ENCODE measurements at regions not wholly inside any gene's neighbourhood (a gene's known extent, or its start where the extent isn't known, plus 50 kb on each side); places are given as distances from the start of the nearest gene placed in this dataset.

DNA sequence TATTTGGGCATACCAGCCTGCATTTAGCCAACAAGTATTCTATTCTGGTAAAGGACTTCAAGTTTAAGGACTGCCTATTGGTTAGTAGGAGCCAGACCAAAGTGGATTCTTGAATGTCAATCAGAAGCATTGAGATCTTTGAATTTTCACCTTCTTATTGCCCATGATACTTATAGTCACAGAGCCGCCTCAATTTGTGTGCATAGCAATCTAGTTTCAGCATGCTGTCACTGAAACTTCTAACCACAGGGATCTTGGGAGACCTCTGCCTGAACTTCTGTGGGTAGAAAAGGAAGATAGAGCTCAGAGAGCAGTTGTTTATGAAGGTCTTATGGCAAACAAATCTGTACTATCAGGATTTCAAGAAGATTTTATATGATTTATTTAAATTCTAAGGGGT is 501.4 kb upstream of the USP24 start:
- H3K36me3 ChIP-seq (replicated peaks) = no peaks in the 10 kb centered on the region
- H3K4me3 ChIP-seq (ENCODE audit: low read depth, low read length) = no peak overlapping the region
- peak overlapping the region; percentile 55 for H3K27ac ChIP-seq
- peak; percentile 67 for DNase-seq
- TF ChIP-seq, protein P1, sequence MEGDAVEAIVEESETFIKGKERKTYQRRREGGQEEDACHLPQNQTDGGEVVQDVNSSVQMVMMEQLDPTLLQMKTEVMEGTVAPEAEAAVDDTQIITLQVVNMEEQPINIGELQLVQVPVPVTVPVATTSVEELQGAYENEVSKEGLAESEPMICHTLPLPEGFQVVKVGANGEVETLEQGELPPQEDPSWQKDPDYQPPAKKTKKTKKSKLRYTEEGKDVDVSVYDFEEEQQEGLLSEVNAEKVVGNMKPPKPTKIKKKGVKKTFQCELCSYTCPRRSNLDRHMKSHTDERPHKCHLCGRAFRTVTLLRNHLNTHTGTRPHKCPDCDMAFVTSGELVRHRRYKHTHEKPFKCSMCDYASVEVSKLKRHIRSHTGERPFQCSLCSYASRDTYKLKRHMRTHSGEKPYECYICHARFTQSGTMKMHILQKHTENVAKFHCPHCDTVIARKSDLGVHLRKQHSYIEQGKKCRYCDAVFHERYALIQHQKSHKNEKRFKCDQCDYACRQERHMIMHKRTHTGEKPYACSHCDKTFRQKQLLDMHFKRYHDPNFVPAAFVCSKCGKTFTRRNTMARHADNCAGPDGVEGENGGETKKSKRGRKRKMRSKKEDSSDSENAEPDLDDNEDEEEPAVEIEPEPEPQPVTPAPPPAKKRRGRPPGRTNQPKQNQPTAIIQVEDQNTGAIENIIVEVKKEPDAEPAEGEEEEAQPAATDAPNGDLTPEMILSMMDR (IDR thresholded peaks at IDR 0.05; ENCODE audit: low read depth, low read length, missing control alignments) = no peak
- in situ Hi-C loops (cut with HindIII; ENCODE audit: low pct_ligation_motif_present, low sequenced_read_pairs) = no loop called here
- no peaks in the 10 kb centered on the region for H3K27me3 ChIP-seq (replicated peaks)

DNA sequence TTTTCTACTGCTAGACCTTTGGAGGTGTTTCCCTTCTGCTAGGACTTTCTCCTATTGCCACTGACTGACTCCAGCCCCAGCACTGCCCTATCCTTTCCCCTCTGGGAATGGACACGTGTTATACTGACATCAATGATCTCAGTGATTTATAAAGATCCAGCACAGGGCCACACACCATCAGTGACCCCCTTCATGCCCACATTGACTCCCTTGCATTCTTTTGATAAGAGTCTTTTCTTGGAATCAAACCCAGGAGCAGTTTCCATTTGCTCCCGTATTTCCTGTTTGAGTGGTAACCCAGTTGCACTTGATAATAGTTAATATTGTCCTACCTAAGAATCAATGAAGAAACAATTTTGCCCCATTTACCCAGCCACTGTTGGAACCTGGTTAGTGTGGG is 501.0 kb upstream of the USP24 start:
- Histone ChIP-seq H3K4me3 (ENCODE audit: low read depth, low read length) (no peak overlapping the region), H3K36me3 (replicated peaks) (no peaks in the 10 kb centered on the region), H3K27me3 (replicated peaks) (no peaks in the 10 kb centered on the region), H3K27ac (peak overlapping the region; percentile 55)
- TF ChIP-seq, protein P1 (IDR thresholded peaks at IDR 0.05; ENCODE audit: low read depth, low read length, missing control alignments) = no peak
- no peak for DNase-seq
- in situ Hi-C loops (cut with HindIII; ENCODE audit: low pct_ligation_motif_present, low sequenced_read_pairs) = no loop called here

- Histone ChIP-seq H3K4me3 (ENCODE audit: low read depth, low read length) (no peak overlapping the region), H3K27me3 (replicated peaks) (no peaks in the 10 kb centered on the region), H3K27ac (no peak overlapping the region), H3K36me3 (replicated peaks) (no peaks in the 10 kb centered on the region)
- TF ChIP-seq, protein P1 (IDR thresholded peaks at IDR 0.05; ENCODE audit: low read depth, low read length, missing control alignments) = no peak
- DNase-seq = no peak
- in situ Hi-C loops (cut with HindIII; ENCODE audit: low pct_ligation_motif_present, low sequenced_read_pairs) = no loop called here
Observed at GRCh38 chr1:55714230-55714629, 499.1 kb upstream of the USP24 start.

DNA sequence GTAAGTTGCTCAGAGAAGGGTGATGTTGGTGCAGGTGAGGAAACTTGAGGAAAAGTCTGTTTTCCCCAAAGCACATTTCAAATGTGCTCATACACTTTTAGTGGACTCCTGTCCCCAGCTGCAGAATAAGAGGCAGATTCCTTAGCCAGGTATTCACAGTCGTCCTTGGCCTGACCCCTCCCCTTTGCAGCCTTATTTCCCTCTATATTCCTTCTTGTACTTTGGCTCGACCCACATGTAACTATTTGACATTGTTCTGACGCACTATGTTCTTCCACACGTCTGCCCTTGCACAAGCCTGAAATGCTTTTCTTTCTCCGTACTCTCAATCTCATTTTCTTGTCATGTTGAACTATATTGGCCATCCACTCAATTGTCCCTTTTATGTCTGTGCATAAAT is 498.4 kb upstream of the USP24 start:
- Histone ChIP-seq H3K27me3 (replicated peaks) (no peaks in the 10 kb centered on the region), H3K27ac (no peak overlapping the region), H3K4me3 (ENCODE audit: low read depth, low read length) (no peak overlapping the region), H3K36me3 (replicated peaks) (no peaks in the 10 kb centered on the region)
- in situ Hi-C loops (cut with HindIII; ENCODE audit: low pct_ligation_motif_present, low sequenced_read_pairs) = no loop called here
- TF ChIP-seq, protein P1 (IDR thresholded peaks at IDR 0.05; ENCODE audit: low read depth, low read length, missing control alignments) = no peak
- DNase-seq = no peak

DNA sequence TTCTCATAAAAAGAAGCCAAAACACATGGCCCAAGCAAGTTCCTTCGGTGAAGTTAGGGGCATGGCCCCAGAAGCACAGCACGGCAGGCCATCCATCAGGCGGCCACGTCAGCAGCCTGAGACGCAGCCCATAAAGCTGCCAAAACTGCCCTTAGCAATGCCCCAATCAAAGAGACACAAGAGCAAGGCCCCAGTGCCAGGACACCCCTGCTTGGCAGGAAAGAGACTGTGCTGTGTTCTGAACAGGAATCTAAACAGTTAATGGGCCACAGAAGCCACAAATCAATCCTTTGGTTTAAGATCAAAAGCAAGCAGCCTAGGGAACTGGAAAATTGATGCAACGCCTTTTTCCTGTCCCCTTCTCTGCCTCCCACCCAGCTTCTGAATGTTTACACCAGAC is 497.0 kb upstream of the USP24 start:
- H3K36me3 ChIP-seq (replicated peaks) = no peaks in the 10 kb centered on the region
- in situ Hi-C loops (cut with HindIII; ENCODE audit: low pct_ligation_motif_present, low sequenced_read_pairs) = no loop called here
- no peak overlapping the region for H3K4me3 ChIP-seq (ENCODE audit: low read depth, low read length)
- no peaks in the 10 kb centered on the region for H3K27me3 ChIP-seq (replicated peaks)
- H3K27ac ChIP-seq = no peak overlapping the region
- TF ChIP-seq, protein P1 (IDR thresholded peaks at IDR 0.05; ENCODE audit: low read depth, low read length, missing control alignments) = no peak
- no peak for DNase-seq

DNA sequence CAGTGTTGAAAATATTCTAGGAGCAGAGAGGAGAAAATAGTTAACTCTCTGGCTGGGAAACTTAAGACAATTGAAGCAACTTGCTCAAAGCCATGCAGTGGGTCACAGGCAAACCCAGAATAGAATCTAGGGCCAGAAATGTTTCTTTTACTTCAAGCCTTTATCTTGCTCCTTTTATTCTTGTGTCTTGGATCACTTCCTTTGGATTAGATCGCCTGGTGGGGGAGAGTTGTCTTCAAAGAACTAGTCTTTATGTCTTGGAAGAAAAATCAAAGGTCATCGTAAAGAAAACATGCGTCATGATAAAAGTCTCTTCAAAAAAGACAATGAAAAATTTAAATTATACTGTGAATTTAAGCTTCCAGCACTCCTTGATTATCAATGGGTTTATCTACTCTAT is 493.6 kb upstream of the USP24 start:
- DNase-seq = peak; percentile 48
- Histone ChIP-seq H3K4me3 (ENCODE audit: low read depth, low read length) (no peak overlapping the region), H3K27ac (no peak overlapping the region), H3K36me3 (replicated peaks) (no peaks in the 10 kb centered on the region), H3K27me3 (replicated peaks) (no peaks in the 10 kb centered on the region)
- in situ Hi-C loops (cut with HindIII; ENCODE audit: low pct_ligation_motif_present, low sequenced_read_pairs) = no loop called here
- TF ChIP-seq, protein P1 (IDR thresholded peaks at IDR 0.05; ENCODE audit: low read depth, low read length, missing control alignments) = no peak
